MM.1S (cell line): ENCODE measurements at regions not wholly inside any gene's neighbourhood (a gene's known extent, or its start where the extent isn't known, plus 50 kb on each side); places are given as distances from the start of the nearest gene placed in this dataset.

ENCODE experiments used
- EZH2 ChIP-seq: fragments of 300-600 bp; sonication (generic); optimal IDR thresholded peaks from 2 replicates; pipeline ENCODE3; 2017; ENCODE audit warnings: low read depth, mild to moderate bottlenecking, antibody characterized with exemption, low read length, mixed read lengths
- TF ChIP-seq, protein P1 (sequence below): fragments of 300-600 bp; sonication (generic); IDR thresholded peaks from 2 replicates; pipeline ENCODE4 v1.5.1; 2016; ENCODE audit warnings: antibody characterized with exemption, low read length, mixed read lengths

DNA sequence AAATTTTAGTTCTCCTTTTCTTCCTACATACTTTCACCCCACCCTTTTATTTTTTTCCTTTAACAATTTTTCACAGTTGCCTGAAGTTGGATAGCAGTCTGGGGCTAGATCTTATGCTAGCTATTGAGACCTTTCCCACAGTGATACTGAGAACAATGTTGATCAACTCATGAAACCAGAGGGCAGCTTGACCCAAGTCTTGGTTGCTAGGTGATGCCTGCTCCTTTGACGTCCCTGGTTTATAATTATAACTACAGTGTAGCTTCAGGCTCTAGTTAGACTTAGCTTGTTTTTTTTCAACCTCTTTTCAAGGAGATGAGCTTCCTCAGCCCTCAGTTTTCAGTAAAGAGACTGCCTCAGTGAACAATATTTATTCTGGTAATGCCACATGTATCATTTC is 648.5 kb downstream of the IRS1 start:
- TF ChIP-seq, protein P1, sequence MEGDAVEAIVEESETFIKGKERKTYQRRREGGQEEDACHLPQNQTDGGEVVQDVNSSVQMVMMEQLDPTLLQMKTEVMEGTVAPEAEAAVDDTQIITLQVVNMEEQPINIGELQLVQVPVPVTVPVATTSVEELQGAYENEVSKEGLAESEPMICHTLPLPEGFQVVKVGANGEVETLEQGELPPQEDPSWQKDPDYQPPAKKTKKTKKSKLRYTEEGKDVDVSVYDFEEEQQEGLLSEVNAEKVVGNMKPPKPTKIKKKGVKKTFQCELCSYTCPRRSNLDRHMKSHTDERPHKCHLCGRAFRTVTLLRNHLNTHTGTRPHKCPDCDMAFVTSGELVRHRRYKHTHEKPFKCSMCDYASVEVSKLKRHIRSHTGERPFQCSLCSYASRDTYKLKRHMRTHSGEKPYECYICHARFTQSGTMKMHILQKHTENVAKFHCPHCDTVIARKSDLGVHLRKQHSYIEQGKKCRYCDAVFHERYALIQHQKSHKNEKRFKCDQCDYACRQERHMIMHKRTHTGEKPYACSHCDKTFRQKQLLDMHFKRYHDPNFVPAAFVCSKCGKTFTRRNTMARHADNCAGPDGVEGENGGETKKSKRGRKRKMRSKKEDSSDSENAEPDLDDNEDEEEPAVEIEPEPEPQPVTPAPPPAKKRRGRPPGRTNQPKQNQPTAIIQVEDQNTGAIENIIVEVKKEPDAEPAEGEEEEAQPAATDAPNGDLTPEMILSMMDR = no peak
- TF ChIP-seq EZH2 = no peak
